Parathyroid adenoma (tissue), 2 donors: ENCODE measurements at regions not wholly inside any gene's neighbourhood (a gene's known extent, or its start where the extent isn't known, plus 50 kb on each side); places are given as distances from the start of the nearest gene placed in this dataset.

Source experiments
- H2AFZ ChIP-seq: fragments of 300-600 bp; sonication (generic); one replicate; pipeline ENCODE4 v1.7.0; 2017; ENCODE audit warnings: antibody characterized with exemption, mild to moderate bottlenecking
- H3K27ac ChIP-seq: fragments of 300-600 bp; sonication (generic); one replicate; pipeline ENCODE4 v1.7.0; 2017
- H3K27me3 ChIP-seq: fragments of 300-600 bp; sonication (generic); one replicate; pipeline ENCODE4 v1.7.0; 2017; ENCODE audit warnings: low read length; ENCODE audit not compliant: control insufficient read depth, insufficient read depth
- H3K36me3 ChIP-seq: fragments of 300-600 bp; sonication (generic); one replicate; pipeline ENCODE4 v1.7.0; 2017; ENCODE audit warnings: low read length; ENCODE audit not compliant: control insufficient read depth, insufficient read depth
- H3K4me1 ChIP-seq: fragments of 300-600 bp; sonication (generic); one replicate; pipeline ENCODE4 v1.7.0; 2017; ENCODE audit warnings: control low read depth
- H3K4me2 ChIP-seq: fragments of 300-600 bp; sonication (generic); one replicate; pipeline ENCODE4 v1.7.0; 2017; ENCODE audit warnings: low read length
- H3K4me3 ChIP-seq: fragments of 300-600 bp; sonication (generic); one replicate; pipeline ENCODE4 v1.7.0; 2017; ENCODE audit warnings: low read depth, low read length
- H3K79me2 ChIP-seq: fragments of 300-600 bp; sonication (generic); one replicate; pipeline ENCODE4 v1.7.0; 2017; ENCODE audit warnings: control low read depth
- H3K9ac ChIP-seq: fragments of 300-600 bp; sonication (generic); one replicate; pipeline ENCODE4 v1.7.0; 2017; ENCODE audit warnings: mild to moderate bottlenecking
- H3K9me3 ChIP-seq: fragments of 300-600 bp; sonication (generic); one replicate; pipeline ENCODE4 v1.7.0; 2017; ENCODE audit warnings: low read length; ENCODE audit not compliant: control insufficient read depth
- TF ChIP-seq, protein P1 (sequence below): fragments of 300-600 bp; sonication (generic); IDR thresholded peaks from one replicate; pipeline ENCODE4 v1.7.0; 2017; ENCODE audit warnings: antibody characterized with exemption, mild to moderate bottlenecking
- donor health status: primary hyperparathyroidism.

DNA sequence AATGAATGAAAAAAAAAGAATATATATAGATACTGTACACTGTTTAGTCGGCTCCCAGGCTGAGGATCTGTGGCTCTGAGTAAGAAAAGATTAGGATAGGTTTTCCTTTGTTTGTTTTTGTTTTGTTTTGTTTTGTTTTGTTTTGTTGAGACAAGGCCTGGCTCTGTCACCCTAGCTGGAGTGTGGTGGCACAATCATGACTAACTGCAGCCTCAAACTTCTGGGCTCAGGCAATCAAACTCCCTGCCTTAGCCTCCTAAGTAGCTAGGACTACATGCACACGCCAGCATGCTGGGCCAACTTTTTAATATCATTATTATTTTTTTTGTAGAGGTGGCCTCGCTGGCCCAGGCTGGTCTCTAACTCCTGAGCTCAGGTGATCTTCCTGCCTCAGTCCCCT, 87.9 kb upstream of the PTBP2 start:
- H3K36me3 ChIP-seq = no peaks in the 10 kb centered on the region
- no peaks in the 10 kb centered on the region for H3K79me2 ChIP-seq
- H3K4me2 ChIP-seq = no peak overlapping the region
- H3K9me3 ChIP-seq = no peaks in the 10 kb centered on the region
- no peak overlapping the region for H3K4me3 ChIP-seq
- no peaks in the 10 kb centered on the region for H3K27me3 ChIP-seq
- H3K4me1 ChIP-seq = no peaks in the 10 kb centered on the region
- no peak overlapping the region for H3K9ac ChIP-seq
- H3K27ac ChIP-seq = no peak overlapping the region
- H2AFZ ChIP-seq = no peak overlapping the region
- TF ChIP-seq, protein P1, sequence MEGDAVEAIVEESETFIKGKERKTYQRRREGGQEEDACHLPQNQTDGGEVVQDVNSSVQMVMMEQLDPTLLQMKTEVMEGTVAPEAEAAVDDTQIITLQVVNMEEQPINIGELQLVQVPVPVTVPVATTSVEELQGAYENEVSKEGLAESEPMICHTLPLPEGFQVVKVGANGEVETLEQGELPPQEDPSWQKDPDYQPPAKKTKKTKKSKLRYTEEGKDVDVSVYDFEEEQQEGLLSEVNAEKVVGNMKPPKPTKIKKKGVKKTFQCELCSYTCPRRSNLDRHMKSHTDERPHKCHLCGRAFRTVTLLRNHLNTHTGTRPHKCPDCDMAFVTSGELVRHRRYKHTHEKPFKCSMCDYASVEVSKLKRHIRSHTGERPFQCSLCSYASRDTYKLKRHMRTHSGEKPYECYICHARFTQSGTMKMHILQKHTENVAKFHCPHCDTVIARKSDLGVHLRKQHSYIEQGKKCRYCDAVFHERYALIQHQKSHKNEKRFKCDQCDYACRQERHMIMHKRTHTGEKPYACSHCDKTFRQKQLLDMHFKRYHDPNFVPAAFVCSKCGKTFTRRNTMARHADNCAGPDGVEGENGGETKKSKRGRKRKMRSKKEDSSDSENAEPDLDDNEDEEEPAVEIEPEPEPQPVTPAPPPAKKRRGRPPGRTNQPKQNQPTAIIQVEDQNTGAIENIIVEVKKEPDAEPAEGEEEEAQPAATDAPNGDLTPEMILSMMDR = no peak

DNA sequence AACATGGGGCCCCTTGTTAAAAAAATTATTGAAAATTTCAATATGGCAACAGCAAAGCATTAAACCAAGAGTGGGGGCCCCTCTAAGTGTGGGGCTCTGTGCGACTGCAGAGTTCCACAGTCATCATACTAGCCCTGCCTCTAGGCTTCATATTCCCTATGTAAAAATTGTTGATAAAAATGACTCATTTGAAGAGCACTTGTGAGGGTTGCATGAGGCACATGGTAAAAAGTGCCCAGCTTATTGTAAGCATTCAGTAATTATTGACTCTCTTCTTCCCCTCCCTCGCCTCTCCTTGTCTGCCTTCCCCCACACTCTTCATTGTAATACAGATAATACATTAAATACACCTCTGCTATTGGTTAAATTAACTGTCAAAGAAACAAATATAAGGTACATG, 86.7 kb upstream of the PTBP2 start:
- H3K27me3 ChIP-seq = no peaks in the 10 kb centered on the region
- TF ChIP-seq, protein P1 = no peak
- no peaks in the 10 kb centered on the region for H3K79me2 ChIP-seq
- H3K27ac ChIP-seq = no peak overlapping the region
- H3K9me3 ChIP-seq = no peaks in the 10 kb centered on the region
- no peak overlapping the region for H3K4me2 ChIP-seq
- H3K36me3 ChIP-seq = no peaks in the 10 kb centered on the region
- H3K9ac ChIP-seq = no peak overlapping the region
- no peak overlapping the region for H2AFZ ChIP-seq
- no peak overlapping the region for H3K4me3 ChIP-seq
- H3K4me1 ChIP-seq = no peaks in the 10 kb centered on the region

DNA sequence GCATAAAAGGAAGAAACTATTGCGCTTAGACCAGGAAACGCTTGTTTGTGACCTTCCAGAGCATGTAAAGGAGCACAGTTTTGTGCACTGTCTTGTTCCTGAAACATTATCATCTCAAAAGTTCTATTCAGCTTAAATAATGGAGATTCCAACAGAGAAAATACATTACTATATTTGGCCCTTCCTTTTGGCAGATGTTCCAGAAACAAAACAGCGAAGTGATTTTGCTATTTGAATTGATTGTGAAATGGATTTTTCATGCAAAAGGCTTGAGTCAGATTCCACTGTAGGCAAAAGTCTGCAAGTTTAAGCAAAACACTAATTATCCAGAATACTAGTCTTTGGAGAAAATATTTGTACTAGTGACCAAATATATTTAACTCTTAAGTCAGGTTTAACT, 80.3 kb upstream of the PTBP2 start:
- Histone ChIP-seq H3K4me3 (no peak overlapping the region), H3K27me3 (no peaks in the 10 kb centered on the region)

DNA sequence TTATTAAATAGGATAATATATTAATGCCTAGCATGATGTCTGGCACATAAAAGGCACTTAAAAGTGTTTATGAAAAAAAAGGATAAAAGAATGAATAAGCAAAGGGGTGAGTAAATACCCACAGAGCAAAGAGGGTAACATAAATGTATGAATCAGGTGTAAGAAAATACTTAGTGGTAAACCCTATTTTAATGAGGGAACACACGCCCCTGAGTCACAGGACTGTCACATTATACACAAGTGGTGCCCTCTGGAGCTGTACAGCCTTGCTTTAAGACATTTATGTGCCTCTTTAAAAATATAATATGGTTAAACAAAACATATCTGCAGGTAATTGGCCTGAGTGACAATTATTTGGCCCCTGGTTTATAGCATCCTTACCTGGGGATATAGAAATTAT, 78.1 kb upstream of the PTBP2 start:
- Histone ChIP-seq H3K36me3 (no peaks in the 10 kb centered on the region), H3K9ac (no peak overlapping the region), H2AFZ (no peak overlapping the region), H3K9me3 (no peaks in the 10 kb centered on the region), H3K79me2 (no peaks in the 10 kb centered on the region), H3K4me3 (no peak overlapping the region), H3K27me3 (no peaks in the 10 kb centered on the region), H3K4me1 (no peaks in the 10 kb centered on the region), H3K4me2 (no peak overlapping the region), H3K27ac (no peak overlapping the region)
- TF ChIP-seq, protein P1 = no peak

More for the DNA sequence above, 80.3 kb upstream of the PTBP2 start:
- Histone ChIP-seq H3K4me1 (no peaks in the 10 kb centered on the region), H3K9me3 (no peaks in the 10 kb centered on the region), H2AFZ (no peak overlapping the region), H3K79me2 (no peaks in the 10 kb centered on the region), H3K27ac (no peak overlapping the region), H3K36me3 (no peaks in the 10 kb centered on the region), H3K9ac (no peak overlapping the region), H3K4me2 (no peak overlapping the region)
- TF ChIP-seq, protein P1 = no peak

DNA sequence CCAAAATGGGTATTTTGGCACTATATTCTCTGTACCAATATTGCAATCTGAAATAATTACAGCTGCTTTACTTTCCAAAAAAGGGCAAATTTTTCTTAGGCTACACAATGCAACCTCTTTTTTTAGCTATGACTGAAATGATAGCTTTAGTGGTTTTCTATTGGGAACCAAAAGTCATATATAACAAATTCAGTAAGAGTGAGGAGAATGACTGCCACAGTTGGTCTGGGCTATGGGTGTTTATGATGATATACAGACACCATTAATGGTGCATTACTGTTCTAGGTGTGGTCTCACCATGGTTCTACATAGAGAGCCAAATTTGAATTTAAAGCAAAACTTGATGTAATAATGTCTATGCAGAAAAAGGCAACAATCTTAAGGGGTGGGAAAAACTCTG, 72.3 kb upstream of the PTBP2 start:
- Histone ChIP-seq H3K4me2 (no peak overlapping the region), H3K9me3 (no peaks in the 10 kb centered on the region), H3K27ac (no peak overlapping the region), H2AFZ (no peak overlapping the region), H3K36me3 (no peaks in the 10 kb centered on the region), H3K4me1 (no peaks in the 10 kb centered on the region), H3K9ac (no peak overlapping the region), H3K4me3 (no peak overlapping the region), H3K27me3 (no peaks in the 10 kb centered on the region), H3K79me2 (no peaks in the 10 kb centered on the region)
- TF ChIP-seq, protein P1 = no peak
